AG10803 (cell line): ENCODE measurements at regions not wholly inside any gene's neighbourhood (a gene's known extent, or its start where the extent isn't known, plus 50 kb on each side); places are given as distances from the start of the nearest gene placed in this dataset.

Source experiments
- DNase-seq: peaks from one replicate; pipeline ENCODE4 v3.0.0; 2010; ENCODE audit warnings: low read depth
- H3K4me3 ChIP-seq: 2 replicates; pipeline ENCODE4 v1.5.1; 2011; ENCODE audit warnings: mild to moderate bottlenecking, low read length, control low read depth
- TF ChIP-seq, protein P1 (sequence below): conservative IDR thresholded peaks from 2 replicates; pipeline ENCODE4 v1.5.1; 2011; ENCODE audit warnings: mild to moderate bottlenecking, low read length, control low read depth, inconsistent platforms

- no peak overlapping the region for H3K4me3 ChIP-seq
- TF ChIP-seq, protein P1, sequence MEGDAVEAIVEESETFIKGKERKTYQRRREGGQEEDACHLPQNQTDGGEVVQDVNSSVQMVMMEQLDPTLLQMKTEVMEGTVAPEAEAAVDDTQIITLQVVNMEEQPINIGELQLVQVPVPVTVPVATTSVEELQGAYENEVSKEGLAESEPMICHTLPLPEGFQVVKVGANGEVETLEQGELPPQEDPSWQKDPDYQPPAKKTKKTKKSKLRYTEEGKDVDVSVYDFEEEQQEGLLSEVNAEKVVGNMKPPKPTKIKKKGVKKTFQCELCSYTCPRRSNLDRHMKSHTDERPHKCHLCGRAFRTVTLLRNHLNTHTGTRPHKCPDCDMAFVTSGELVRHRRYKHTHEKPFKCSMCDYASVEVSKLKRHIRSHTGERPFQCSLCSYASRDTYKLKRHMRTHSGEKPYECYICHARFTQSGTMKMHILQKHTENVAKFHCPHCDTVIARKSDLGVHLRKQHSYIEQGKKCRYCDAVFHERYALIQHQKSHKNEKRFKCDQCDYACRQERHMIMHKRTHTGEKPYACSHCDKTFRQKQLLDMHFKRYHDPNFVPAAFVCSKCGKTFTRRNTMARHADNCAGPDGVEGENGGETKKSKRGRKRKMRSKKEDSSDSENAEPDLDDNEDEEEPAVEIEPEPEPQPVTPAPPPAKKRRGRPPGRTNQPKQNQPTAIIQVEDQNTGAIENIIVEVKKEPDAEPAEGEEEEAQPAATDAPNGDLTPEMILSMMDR: no peak
- DNase-seq: no peak
Observed at GRCh38 chr13:107778094-107778493, 437.2 kb downstream of the LIG4 start.

DNA sequence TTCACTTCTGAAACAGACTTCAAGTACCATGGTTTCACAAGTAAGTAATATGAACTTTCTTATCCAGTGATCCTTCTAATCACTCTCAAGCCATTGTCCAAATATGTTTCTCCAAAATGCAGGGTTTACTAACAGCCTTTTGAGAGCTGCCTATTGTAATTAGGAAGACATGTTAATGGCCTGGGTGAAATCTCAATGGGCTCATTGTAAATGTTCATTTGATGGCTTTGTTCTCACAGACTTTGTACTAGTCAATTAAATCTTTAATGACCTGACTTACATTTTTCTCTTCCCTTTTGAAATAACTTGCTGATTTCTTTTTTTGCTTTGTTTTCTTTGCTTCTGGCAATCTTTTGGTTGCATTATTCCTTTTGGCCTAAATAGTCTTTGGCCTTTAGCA lies 444.8 kb downstream of the LIG4 start:
- TF ChIP-seq, protein P1: no peak
- H3K4me3 ChIP-seq: no peak overlapping the region
- DNase-seq: no peak

DNA sequence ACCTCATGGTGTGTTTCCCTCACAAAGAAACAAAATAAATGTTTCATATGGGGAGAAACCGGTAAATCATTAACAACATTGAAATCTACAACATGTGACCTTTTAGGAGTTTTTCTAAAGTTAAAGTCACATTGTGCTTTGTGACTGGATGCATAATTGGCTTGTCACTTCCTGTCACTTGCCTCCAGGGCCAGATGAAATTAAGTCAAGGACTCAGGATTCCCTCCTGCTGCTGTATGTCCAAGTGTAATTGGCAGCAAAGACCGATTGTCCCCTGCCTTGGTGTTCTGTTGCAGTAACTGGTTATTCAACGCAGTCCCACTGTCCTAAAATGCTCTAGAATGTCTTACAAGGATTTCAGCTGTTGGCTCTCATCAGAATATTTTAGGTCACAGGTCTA lies 448.2 kb downstream of the LIG4 start:
- TF ChIP-seq, protein P1: no peak
- H3K4me3 ChIP-seq: no peak overlapping the region
- DNase-seq: no peak

DNA sequence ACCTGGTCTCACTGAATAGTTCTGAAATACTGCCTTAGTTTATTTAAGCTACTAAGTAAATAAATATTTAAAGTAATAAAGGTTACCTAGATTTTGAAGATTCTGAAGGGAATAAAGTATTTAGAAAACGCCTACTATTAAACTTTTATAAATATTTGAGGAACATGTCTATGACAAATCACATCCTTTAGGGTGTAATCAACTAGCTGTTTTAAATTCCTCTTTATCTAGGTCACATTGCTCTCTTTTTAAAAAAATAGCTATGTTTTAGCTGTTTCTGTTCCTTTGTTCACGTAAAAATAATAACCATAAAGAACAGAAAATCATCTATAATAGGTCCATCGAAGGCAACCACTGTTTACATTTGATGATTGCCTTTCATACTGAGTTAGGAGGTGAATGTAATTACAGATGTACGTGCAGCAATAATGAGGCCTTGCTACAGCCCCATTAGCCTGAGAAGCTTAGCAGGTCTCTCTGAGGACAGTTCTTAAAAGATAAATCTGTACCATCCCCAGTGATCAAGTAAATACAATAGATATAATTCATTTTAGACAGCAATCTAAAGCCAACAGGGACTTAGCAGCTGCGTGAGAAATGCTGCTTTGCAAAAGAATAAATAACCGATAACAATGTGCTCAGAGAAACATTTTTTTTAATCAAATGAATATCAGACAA lies 449.5 kb downstream of the LIG4 start:
- TF ChIP-seq, protein P1: no peak
- DNase-seq: no peak
- H3K4me3 ChIP-seq: no peak overlapping the region

- DNase-seq: no peak
- no peak overlapping the region for H3K4me3 ChIP-seq
- TF ChIP-seq, protein P1: no peak
Observed at GRCh38 chr13:107764046-107764445, 451.3 kb downstream of the LIG4 start.

GRCh38 chr13:107753748-107754147 lies 461.6 kb downstream of the LIG4 start:
- no peak for DNase-seq
- no peak overlapping the region for H3K4me3 ChIP-seq
- TF ChIP-seq, protein P1: no peak

- H3K4me3 ChIP-seq: no peak overlapping the region
- TF ChIP-seq, protein P1: no peak
Observed at GRCh38 chr13:107753291-107753690, 462.0 kb downstream of the LIG4 start.

More at GRCh38 chr13:107753291-107753690, 462.0 kb downstream of the LIG4 start:
- no peak for DNase-seq
